HG03558 (cell line): ENCODE measurements at regions not wholly inside any gene's neighbourhood (a gene's known extent, or its start where the extent isn't known, plus 50 kb on each side); places are given as distances from the start of the nearest gene placed in this dataset.

Experiments
- ATAC-seq: cut with Tn5 transposase; IDR thresholded peaks from one replicate; pipeline ENCODE4 v1.9.1; 2021; ENCODE audit warnings: moderate number of reproducible peaks; ENCODE audit not compliant: unreplicated experiment; ENCODE audit errors: extremely low read depth

GRCh38 chr2:167478196-167478595 is 589.9 kb downstream of the XIRP2 start:
- no peak for ATAC-seq

- ATAC-seq = no peak
These were observed 587.5 kb downstream of the XIRP2 start for GRCh38 chr2:167475791-167476190.

DNA sequence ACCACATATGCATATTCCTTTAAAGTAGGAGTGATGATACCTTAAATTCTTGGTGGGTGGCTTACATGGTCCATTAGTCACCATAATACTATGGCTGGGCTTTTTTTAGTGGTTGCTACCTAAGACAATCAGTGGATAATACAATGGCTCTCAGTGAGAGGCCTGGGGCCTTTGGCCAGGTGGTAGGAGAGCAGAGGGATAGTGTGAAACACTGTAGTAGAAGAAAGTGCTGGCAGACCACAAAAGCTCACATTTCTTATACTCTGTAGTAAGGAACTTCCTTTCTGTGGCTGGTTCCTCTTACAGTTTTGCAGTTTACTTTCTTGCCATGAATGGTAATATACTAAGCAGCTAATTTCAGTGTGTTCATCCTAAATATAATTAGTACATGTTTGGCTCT is 583.5 kb downstream of the XIRP2 start:
- ATAC-seq = no peak

- no peak for ATAC-seq
These were observed 583.1 kb downstream of the XIRP2 start for GRCh38 chr2:167471332-167471731.

DNA sequence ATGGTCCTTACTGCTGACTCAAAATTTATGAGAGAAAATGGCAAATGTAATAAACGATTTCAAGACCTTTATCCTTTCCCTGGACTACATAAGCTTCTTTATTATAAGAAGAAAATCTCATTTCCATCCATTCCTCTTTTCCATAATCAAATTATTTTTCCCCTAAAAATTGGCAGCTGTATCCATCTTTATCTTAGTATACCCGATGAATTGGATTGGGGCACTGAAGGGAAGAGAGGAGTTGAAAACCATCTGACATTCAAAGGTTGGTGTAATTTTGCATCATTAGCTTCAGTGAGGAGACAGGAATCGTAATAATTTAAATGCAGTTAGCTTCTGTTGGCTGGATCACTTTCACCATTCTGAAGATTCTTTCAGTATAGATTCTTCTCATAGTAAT is 574.1 kb downstream of the XIRP2 start:
- no peak for ATAC-seq

DNA sequence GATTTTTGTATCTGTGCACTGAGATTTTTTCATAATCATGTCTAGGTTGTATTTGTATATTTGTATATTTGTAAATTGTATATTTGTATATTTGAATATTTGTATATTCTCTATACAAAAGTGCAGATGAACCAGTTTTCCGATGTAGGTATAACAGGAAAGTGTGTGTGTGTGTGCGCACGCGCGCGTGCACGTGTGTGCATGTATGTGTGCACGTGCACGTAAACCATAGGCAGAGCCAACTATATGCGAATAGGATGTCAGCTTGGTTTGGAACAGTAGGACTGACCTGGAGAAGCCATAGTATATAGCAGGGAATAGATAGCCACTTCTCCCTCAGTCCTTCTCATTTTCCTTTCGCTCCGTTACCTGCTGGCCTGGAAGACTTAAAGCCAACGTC is 565.8 kb downstream of the XIRP2 start:
- no peak for ATAC-seq

GRCh38 chr2:167451496-167452289 is 563.4 kb downstream of the XIRP2 start:
- ATAC-seq = no peak

DNA sequence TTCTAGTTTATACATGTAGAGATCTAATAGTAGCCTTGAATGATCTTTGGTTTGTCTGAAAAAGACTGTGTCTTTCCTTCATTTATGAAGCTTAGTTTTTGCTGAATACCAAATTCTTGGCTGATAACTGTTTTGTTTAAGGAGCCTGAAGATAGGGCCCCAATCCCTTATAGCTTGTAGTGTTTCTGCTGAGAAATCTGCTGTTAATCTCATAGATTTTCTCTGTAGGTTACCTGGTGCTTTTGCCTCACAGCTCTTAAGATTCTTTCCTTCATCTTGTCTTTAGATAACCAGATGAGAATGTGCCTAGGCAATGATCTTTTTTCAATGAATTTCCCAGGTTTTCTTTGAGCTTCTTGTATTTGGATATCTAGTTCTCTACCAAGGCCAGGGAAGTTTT is 562.1 kb downstream of the XIRP2 start:
- ATAC-seq = no peak

GRCh38 chr2:167440382-167440781 is 552.1 kb downstream of the XIRP2 start:
- ATAC-seq = no peak

GRCh38 chr2:167438206-167438605 is 549.9 kb downstream of the XIRP2 start:
- ATAC-seq = no peak

DNA sequence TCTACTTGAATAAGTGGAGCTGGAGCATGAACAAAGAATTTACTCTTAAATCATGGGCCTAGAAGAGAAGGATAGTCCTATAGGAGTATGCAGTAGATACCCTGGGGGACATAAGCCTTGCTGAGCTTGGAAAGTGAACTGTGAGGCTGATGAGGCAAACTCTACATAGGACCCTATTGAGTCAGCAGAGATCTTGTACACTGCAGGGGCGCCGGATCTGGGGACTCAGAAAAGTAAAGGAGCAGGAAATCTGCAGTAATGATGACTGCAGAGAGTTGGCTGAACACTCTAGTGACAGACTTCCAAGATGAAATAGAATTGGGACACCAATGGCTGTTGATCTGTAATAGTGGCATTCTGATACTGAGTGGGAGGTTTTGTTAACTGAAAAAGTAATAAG is 543.7 kb downstream of the XIRP2 start:
- no peak for ATAC-seq

DNA sequence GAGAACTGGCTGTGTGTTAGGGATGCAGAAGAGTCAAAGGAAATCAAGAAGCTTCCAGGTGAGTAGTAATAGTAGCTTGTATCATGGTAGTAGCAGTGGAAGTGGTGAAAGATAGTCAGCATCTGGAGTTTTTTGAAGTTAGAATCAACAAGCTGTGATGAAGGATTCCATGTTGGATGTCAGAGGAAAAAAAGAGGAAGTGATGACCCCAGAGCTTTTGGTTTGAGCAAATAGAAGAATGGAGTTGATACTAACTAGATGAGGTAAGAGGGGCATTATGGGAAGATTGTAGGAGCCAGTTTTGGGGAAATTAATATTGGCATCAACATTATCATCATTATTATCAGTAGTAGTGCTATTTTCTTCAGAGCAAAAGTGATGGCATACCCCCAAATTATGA is 542.2 kb downstream of the XIRP2 start:
- ATAC-seq = no peak

- no peak for ATAC-seq
These were observed 536.8 kb downstream of the XIRP2 start for GRCh38 chr2:167424803-167425755.

DNA sequence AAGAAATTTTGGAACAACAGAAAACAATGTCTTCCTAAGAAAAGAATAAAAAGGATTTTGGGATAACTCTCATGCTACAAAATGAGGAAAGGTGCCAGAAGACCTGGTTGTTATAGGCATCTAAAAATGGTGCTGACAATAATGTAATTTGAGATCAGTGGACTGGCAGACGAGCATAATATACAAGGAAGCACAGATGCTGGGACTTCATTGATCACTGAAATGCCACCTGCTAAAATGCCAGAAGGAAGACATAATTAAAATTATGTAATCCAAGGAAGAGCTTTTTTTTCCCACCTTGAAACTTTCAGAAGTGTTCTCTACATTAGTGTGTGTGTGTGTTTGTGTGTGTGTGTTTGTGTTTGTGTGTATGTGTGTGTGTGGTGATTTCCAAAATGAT is 535.9 kb downstream of the XIRP2 start:
- ATAC-seq = no peak

- ATAC-seq = no peak
These were observed 535.5 kb downstream of the XIRP2 start for GRCh38 chr2:167423731-167424130.

DNA sequence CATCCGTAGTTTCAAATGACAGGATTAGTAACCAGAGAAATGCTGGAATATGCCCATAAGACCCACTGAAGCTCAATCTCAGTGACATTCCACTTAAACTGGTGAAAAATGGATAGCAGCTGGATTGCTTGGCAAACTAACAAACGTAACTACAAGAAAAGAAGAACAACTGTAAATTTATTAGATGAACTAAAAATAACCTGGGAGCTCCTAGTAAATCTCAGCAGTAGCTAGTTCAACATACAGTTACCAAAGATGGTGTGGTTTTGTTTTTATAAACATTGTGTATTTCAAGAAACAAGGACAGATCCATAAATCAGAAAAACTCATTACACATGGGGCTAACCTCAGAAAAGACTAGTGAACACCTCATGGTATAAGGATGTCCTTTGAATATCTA is 531.9 kb downstream of the XIRP2 start:
- no peak for ATAC-seq

GRCh38 chr2:167415068-167415467 is 526.8 kb downstream of the XIRP2 start:
- no peak for ATAC-seq

GRCh38 chr2:167411367-167411766 is 523.1 kb downstream of the XIRP2 start:
- no peak for ATAC-seq

GRCh38 chr2:167406558-167406957 is 518.3 kb downstream of the XIRP2 start:
- ATAC-seq = no peak

DNA sequence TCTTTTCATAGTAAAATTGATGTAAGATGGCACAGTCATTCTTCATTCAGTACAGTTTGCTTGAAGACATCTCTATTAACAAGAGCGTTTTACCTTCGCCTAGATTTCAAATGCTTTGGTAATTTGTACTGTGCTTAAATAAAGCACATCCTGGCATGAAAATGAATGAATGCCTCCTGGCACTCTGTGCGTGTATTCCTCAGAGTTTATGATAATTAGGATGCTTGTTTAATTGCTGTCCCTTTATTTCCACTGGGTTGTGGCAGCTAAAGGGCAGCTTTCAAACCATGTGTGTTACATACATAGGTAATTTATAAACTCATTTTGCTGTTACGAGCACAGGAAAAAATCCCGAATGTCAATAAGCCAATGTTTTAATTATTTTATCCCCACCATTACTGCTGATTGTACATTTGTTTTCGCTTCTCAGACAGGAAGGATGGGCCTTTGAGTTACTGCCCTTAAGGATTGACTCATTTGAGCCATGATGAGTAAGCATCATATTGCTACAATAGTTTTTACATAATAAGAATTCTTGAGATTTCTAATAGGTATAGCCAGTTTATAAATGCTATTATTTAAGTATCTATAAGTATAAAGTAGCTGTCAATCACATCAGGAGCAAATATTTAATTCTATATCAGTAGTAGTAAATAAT is 516.5 kb downstream of the XIRP2 start:
- ATAC-seq = no peak

- no peak for ATAC-seq
These were observed 513.0 kb downstream of the XIRP2 start for GRCh38 chr2:167401309-167401708.
